ENCODE measurements at regions not wholly inside any gene's neighbourhood (a gene's known extent, or its start where the extent isn't known, plus 50 kb on each side); places are given as distances from the start of the nearest gene placed in this dataset.

GRCh38 chr4:138507522-138507921 is 265.4 kb upstream of the SLC7A11 start:
- TF ChIP-seq POLR2A (IDR thresholded peaks at IDR 0.05; ENCODE audit: low read depth) (no peak), EP300 (IDR thresholded peaks at IDR 0.05) (no peak)

Data from esophagus muscularis mucosa (tissue), 2 donors.